GM12878 (cell line): ENCODE measurements at regions not wholly inside any gene's neighbourhood (a gene's known extent, or its start where the extent isn't known, plus 50 kb on each side); places are given as distances from the start of the nearest gene placed in this dataset.

Experiments
- EED ChIP-seq: sonication (generic); IDR thresholded peaks from 2 replicates; pipeline ENCODE4 v1.6.1; 2016; ENCODE audit warnings: antibody characterized with exemption, low read depth
- POLR2A ChIP-seq: IDR thresholded peaks from 2 replicates; pipeline ENCODE4 v1.6.1; 2011; ENCODE audit warnings: low read depth, mild to moderate bottlenecking, low read length
- POLR2AphosphoS5 ChIP-seq: IDR thresholded peaks from 2 replicates; pipeline ENCODE4 v1.6.1; 2011; ENCODE audit warnings: mild to moderate bottlenecking, low read length, inconsistent platforms
- RAD21 ChIP-seq: IDR thresholded peaks from 2 replicates; pipeline ENCODE4 v1.6.1; 2011; ENCODE audit warnings: mild to moderate bottlenecking, low read depth, low read length, moderate library complexity; ENCODE audit not compliant: insufficient read depth
- TAF1 ChIP-seq: IDR thresholded peaks from 2 replicates; pipeline ENCODE4 v1.6.1; 2011; ENCODE audit warnings: mild to moderate bottlenecking, low read depth, low read length, borderline replicate concordance
- TCF7 ChIP-seq: IDR thresholded peaks from 2 replicates; pipeline ENCODE4 v1.6.1; 2014; ENCODE audit warnings: antibody characterized with exemption, borderline replicate concordance
- TF ChIP-seq, protein P1 (sequence below), 3 experiments: IDR thresholded peaks in 2 of 3; conservative IDR thresholded peaks in 1 of 3; 2 replicates each; pipeline ENCODE4 v1.5.1; 2011; ENCODE audit warnings: low read depth in 3 of 3, low read length in 3 of 3, mild to moderate bottlenecking in 3 of 3, control low read depth in 2 of 3, moderate library complexity in 2 of 3, inconsistent platforms in 1 of 3, mixed read lengths in 1 of 3; ENCODE audit not compliant: control insufficient read depth in 2 of 3, insufficient read depth in 1 of 3; ENCODE audit errors: extremely low read depth in 1 of 3
- TF ChIP-seq, protein P2 (sequence below): IDR thresholded peaks from 2 replicates; pipeline ENCODE4 v1.6.1; 2012; ENCODE audit warnings: low read length, inconsistent platforms

GRCh38 chr2:219861307-219861706 lies 233.9 kb downstream of the SLC4A3 start:
- TF ChIP-seq, protein P1, sequence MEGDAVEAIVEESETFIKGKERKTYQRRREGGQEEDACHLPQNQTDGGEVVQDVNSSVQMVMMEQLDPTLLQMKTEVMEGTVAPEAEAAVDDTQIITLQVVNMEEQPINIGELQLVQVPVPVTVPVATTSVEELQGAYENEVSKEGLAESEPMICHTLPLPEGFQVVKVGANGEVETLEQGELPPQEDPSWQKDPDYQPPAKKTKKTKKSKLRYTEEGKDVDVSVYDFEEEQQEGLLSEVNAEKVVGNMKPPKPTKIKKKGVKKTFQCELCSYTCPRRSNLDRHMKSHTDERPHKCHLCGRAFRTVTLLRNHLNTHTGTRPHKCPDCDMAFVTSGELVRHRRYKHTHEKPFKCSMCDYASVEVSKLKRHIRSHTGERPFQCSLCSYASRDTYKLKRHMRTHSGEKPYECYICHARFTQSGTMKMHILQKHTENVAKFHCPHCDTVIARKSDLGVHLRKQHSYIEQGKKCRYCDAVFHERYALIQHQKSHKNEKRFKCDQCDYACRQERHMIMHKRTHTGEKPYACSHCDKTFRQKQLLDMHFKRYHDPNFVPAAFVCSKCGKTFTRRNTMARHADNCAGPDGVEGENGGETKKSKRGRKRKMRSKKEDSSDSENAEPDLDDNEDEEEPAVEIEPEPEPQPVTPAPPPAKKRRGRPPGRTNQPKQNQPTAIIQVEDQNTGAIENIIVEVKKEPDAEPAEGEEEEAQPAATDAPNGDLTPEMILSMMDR (IDR thresholded peaks at IDR 0.05 in 2 of 3, conservative IDR thresholded peaks at IDR 0.05 in 1 of 3; ENCODE audit: control insufficient read depth in 2 of 3, extremely low read depth in 1 of 3, insufficient read depth in 1 of 3, low read depth in 3 of 3, low read length in 3 of 3): no peak
- no peak for TF ChIP-seq EED
- TF ChIP-seq, protein P2, sequence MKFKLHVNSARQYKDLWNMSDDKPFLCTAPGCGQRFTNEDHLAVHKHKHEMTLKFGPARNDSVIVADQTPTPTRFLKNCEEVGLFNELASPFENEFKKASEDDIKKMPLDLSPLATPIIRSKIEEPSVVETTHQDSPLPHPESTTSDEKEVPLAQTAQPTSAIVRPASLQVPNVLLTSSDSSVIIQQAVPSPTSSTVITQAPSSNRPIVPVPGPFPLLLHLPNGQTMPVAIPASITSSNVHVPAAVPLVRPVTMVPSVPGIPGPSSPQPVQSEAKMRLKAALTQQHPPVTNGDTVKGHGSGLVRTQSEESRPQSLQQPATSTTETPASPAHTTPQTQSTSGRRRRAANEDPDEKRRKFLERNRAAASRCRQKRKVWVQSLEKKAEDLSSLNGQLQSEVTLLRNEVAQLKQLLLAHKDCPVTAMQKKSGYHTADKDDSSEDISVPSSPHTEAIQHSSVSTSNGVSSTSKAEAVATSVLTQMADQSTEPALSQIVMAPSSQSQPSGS: no peak
- TF ChIP-seq TAF1: no peak
- no peak for TF ChIP-seq POLR2AphosphoS5
- TF ChIP-seq TCF7: no peak
- no peak for TF ChIP-seq RAD21
- no peak for TF ChIP-seq POLR2A
